Inflammatory macrophage (primary cell): ENCODE measurements at regions not wholly inside any gene's neighbourhood (a gene's known extent, or its start where the extent isn't known, plus 50 kb on each side); places are given as distances from the start of the nearest gene placed in this dataset.

Experiments
- DNase-seq, 2 donors: peaks; one replicate each; pipeline ENCODE4 v3.0.0-alpha.2; 2020 to 2022

- DNase-seq, result no peak
Observed at GRCh38 chr10:75347186-75347585, 54.4 kb downstream of the ZNF503 start.

- no peak for DNase-seq
Observed at GRCh38 chr10:75345738-75346137, 55.8 kb downstream of the ZNF503 start.

GRCh38 chr10:75344170-75344569 is 57.4 kb downstream of the ZNF503 start:
- DNase-seq, result no peak

- DNase-seq, result no peak
Observed at GRCh38 chr10:75342397-75342796, 59.2 kb downstream of the ZNF503 start.

GRCh38 chr10:75335983-75336382 is 65.6 kb downstream of the ZNF503 start:
- DNase-seq, result peak in 1 of 2 donors; percentile 7

GRCh38 chr10:75335191-75335590 is 66.4 kb downstream of the ZNF503 start:
- no peak for DNase-seq

- DNase-seq, result no peak
Observed at GRCh38 chr10:75334720-75335119, 66.8 kb downstream of the ZNF503 start.

GRCh38 chr10:75332081-75332480 is 69.5 kb downstream of the ZNF503 start:
- no peak for DNase-seq

GRCh38 chr10:75331081-75331480 is 70.5 kb downstream of the ZNF503 start:
- DNase-seq, result no peak

GRCh38 chr10:75329190-75329745 is 72.3 kb downstream of the ZNF503 start:
- no peak for DNase-seq

- DNase-seq, result no peak
Observed at GRCh38 chr10:75326306-75326705, 75.3 kb downstream of the ZNF503 start.

GRCh38 chr10:75319274-75319673 is 82.3 kb downstream of the ZNF503 start:
- no peak for DNase-seq

GRCh38 chr10:75314570-75314969 is 78.8 kb upstream of the COMTD1 start:
- no peak for DNase-seq

GRCh38 chr10:75312440-75312839 is 76.7 kb upstream of the COMTD1 start:
- DNase-seq, result no peak

GRCh38 chr10:75305675-75306074 is 69.9 kb upstream of the COMTD1 start:
- no peak for DNase-seq

- DNase-seq, result no peak
Observed at GRCh38 chr10:75304741-75305390, 69.1 kb upstream of the COMTD1 start.

- DNase-seq, result no peak
Observed at GRCh38 chr10:75304313-75304712, 68.6 kb upstream of the COMTD1 start.

- no peak for DNase-seq
Observed at GRCh38 chr10:75303045-75303777, 67.5 kb upstream of the COMTD1 start.

- DNase-seq, result no peak
Observed at GRCh38 chr10:75302029-75302428, 66.3 kb upstream of the COMTD1 start.

GRCh38 chr10:75297021-75297599 is 61.4 kb upstream of the COMTD1 start:
- DNase-seq, result no peak

GRCh38 chr10:75295868-75296441 is 60.2 kb upstream of the COMTD1 start:
- no peak for DNase-seq

- peak; percentile 43 to 50 for DNase-seq
Observed at GRCh38 chr10:75294866-75295701, 59.3 kb upstream of the COMTD1 start.

- DNase-seq, result no peak
Observed at GRCh38 chr10:75294518-75294865, 58.7 kb upstream of the COMTD1 start.
